Muscle of back (tissue), 3 donors: ENCODE measurements at regions not wholly inside any gene's neighbourhood (a gene's known extent, or its start where the extent isn't known, plus 50 kb on each side); places are given as distances from the start of the nearest gene placed in this dataset.

Experiments used
- DNase-seq, 3 donors: peaks; one replicate each; pipeline versions ENCODE4 v3.0.0 to v3.0.0-alpha.2; 2013

GRCh38 chr22:49116021-49116420, 711.7 kb downstream of the BRD1 start:
- no peak for DNase-seq

DNA sequence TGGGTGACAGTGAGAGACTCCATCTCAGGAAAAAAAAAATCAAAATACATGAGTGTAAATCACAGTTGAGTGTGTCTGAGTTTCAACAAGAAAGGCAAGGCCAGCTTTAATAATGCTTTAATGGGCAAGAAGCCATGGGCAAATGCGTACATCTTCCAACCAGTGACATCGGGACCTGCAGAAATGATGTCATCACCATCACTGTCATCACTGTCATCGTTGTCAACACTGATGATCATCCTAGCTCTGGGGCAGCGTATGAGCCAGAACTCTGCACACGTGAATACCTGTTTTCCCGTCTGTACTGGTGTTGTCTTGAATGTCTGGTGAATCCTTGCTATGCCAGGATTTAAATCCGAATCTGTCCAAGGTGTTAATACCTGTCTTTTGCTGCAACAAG, 712.5 kb downstream of the BRD1 start:
- no peak for DNase-seq

DNA sequence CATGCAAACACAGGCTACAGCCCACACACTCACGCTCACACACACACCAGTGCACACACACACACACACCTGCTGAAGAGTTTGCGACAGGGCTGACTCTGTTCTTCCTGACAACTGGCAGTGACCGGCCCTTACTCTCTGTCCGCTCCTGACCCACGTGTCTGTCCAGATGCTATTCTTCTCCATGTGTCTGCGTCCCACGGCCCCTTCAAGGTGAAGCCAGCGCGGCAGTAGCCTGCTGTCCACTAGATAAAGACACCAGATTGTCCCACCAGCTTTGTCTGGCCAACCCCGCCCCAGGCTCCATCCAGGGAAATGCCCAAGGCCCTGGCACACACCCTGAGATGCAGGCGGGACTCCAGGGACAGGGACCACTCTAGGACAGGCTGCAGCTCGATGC, 713.9 kb downstream of the BRD1 start:
- no peak for DNase-seq

DNA sequence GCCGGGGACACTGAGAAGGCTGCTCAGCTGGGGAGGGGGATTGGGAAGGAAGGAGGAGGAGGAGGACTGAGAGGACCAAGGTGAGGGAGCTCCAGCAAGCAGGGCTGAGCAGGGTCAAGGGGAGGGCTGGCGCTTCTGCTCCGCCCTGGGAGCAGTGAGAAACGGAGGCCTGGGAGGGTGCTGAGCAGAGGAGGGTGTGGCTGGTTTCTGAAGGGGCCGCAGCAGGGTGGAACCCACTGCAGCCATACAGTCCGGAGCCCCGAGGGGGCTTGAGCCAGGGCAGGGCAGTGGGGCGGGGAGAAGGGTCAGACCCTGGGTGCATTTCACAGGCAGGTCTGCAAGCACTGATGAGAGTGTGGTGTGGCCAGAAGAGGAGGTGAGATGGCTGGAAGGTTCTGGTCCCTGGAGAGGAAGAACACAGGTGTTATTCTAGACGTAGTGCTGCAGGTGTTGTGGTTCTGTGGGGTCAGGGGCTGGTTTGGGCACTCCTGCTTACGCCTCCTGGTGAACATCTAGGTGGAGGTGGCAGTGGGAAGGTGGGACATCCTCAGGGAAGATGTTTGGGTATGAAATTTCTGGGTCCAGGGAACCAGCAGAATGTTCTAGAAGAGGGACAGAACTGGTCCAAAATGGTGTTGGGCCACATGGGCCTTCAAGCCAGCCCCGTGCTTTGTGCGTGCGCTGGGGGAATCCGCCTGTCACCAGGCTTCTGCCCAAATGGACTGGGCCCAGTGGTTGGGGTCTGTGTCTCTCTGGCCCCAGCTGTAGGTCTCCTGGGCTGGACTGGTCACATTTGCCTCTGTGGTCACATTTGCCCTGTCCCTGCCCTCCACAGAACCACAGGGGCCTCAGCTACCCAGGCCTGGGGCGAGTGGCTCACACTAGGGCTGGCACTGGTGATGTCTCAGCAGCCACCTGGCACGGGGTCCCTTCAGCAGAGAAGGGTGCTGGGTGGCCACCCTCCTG, 714.7 kb downstream of the BRD1 start:
- DNase-seq = no peak

DNA sequence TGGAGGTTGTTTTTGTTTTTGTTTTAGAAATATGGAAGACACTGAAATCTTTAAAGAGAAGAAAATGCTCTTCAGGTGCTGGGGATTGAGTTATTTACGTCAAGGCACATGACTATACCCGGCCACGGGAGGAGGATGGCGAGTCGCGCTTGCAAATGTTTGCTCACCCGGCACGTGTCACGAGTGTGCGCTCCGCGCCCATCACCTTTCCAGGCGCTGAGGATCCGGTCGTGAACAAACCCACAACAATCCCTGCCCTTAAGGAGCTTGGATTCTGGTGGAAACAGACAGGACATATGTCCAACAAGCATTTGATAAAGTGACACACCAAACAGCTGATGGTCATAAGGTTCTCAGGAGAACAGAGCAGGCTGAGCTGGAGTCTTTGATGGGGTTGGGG, 715.5 kb downstream of the BRD1 start:
- no peak for DNase-seq

DNA sequence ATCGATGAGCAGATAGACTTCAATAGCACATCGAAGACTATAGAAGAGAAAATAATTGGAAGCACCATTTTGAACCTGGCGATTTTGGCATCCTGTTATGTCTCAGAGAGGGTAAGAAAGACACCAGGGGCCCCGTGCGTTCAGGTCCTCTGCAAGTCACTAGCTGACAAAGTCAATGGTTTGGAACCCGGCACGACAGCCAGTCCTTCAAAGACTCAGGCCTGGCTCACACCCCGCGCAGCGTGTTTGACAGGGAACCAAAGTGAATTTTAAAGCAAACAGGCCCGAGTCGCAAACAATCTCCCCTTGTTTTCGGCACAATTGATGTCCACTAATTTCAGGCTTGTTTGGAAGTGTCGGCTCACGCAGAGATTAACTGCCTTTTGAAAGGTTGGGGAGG, 716.6 kb downstream of the BRD1 start:
- no peak for DNase-seq

GRCh38 chr22:49108636-49109315, 718.9 kb downstream of the BRD1 start:
- no peak for DNase-seq

DNA sequence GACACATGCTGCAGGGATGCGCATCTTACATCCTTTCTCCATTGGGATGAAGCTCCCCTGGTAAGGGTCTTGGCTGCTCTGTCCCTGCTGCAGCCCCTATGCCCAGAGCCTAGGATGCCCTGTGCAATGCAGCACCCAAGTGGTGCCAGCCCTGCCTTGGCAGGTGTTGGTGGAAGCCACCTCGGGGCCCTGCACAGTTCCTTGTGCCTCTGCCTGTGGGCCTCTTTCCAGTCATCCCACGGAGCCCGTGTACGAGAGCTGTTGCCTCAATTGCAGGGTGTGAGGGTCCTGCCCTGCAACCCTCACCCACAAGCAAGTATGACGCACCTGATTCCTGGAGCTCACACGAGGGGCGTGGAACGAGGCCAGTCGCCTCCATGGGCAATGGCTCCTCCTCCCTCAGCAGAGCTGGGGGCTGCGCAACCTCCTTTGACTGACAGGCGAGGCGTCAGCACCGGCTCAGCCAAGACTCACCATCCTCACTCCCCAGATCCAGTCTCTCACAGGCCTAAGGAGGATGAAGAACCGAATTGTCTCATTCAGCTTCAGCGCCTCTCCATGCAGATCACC, 719.6 kb downstream of the BRD1 start:
- DNase-seq = no peak

DNA sequence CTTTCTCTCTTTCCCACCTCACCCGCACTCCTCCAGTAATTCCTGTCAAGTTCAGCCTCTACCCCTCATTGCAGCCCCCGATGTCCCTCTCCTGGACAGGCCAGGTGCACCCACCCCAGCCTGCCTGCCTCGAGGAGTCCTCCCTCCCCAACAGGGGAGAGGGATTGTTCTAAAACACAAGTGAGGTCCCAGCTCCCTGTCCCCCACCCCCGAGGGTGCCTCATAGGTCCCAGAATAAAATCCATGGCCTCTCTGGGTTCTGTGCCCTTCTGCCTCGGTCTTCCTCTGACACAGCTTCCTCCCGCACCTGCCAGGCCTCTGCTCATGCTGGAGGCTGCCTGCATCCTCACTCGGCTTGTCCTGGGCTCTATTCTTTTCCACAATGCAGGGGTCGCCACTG, 720.1 kb downstream of the BRD1 start:
- no peak for DNase-seq

DNA sequence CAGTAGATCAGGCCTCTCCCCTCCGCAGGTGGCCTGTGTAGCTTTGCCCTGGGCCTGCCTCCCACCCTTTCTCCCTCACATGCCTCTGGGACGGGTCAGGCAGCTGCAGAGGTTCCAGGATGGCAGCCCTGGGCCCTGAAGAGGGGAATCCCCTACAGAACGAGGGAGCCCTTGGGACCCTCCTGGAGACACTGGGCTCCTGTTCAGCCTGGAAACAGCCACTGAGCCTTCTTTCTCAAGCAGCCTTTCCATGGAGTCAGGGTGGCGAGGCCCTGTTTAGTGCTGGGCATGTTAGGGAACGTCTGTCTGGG, 720.9 kb downstream of the BRD1 start:
- no peak for DNase-seq

DNA sequence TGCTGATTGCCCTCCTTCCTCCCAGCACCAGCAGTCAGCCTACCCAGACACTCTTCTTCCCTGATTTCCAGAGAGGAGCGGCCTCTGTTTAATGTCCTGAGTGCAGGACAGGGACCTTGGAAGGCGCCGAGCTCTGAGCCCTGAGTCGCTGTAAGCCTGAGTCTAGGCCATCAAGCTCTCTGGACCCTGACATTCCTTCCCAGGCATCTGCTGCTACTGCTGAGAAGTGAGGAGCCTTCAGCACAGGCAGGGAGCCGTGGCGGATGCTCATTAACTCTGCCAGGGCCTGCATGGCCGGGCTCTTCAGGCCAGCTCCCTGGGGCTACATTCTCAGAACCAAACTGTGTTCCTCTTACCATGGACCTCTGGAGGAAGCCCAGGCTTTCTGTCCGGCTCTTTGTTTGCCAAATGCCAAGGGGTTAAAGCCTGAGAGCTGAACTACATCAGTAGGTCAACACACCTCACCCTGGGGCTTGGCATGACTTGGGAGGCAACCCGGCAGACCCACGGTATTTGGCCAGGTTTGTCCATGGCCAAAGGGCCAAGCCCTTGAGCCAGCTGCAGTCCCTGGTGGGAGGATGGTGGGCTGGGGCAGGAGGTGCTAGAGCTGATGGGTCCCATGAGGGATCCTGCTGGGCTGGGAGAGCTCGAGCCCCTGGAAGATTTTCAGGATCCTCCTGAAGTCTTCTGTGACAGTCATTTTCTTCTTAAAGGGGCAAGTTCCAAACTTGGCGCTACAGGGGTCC, 721.4 kb downstream of the BRD1 start:
- DNase-seq = no peak

DNA sequence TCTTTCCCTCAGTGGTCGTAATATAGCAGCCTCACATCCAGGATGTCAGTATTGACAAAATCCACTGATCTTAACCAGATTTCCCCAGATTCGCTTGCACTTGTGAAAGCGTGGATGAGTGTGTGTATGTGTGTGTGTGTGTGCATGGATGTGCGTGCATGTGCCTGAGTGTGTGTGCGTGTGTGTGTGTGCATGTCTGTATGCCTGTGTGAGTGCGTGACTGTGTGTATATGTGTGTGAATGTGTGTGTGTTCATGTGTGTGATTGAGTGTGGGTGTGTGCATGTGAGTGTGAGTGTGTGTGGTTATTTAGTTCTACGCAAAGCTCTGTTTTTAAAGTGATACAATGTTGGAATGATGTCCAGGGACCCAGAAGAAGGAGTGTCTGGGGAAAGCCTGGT, 723.2 kb downstream of the BRD1 start:
- DNase-seq = no peak

- peak in 2 of 3 donors; percentile 22 to 34 for DNase-seq
Measured at GRCh38 chr22:49103314-49104059, 724.2 kb downstream of the BRD1 start.

DNA sequence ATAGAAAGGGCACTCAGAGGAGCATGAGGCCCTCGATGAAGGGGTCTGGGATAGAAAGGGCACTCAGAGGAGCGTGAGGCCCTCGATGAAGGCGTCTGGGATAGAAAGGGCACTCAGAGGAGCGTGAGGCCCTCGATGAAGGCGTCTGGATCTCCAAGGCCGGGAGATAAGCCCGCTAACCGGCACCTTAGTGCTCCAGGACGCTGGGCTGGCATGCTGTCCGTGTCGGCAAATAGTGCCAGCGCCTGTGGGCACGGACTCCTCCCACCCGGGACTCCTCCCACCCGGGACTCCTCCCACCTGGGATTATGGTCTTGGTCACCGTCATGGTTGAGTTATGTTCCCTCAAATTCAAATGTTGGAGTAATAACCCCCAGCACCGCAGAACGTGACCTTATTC, 725.3 kb downstream of the BRD1 start:
- no peak for DNase-seq

DNA sequence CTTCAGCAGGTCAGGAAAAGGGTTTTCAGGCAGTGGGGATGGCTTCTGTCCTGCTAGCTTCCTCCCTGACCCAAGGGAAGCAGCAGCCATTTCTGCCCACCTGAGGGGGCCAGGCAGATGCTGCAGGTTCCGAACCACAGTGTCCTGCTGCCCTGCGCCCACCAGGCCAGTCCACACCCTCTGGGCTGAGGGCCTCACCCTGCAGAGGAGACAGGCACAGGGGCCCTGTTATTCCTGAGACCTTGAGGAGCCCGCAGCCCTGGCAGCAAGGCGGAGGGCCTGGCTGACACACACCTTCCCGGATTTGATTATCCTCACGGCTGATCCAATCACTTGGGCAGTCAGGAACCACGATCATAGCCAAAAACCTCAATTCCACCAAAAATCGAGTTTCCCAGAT, 725.8 kb downstream of the BRD1 start:
- no peak for DNase-seq

GRCh38 chr22:49101225-49101624, 726.4 kb downstream of the BRD1 start:
- no peak for DNase-seq

GRCh38 chr22:49100773-49101172, 726.9 kb downstream of the BRD1 start:
- DNase-seq = peak in 1 of 3 donors; percentile 19

DNA sequence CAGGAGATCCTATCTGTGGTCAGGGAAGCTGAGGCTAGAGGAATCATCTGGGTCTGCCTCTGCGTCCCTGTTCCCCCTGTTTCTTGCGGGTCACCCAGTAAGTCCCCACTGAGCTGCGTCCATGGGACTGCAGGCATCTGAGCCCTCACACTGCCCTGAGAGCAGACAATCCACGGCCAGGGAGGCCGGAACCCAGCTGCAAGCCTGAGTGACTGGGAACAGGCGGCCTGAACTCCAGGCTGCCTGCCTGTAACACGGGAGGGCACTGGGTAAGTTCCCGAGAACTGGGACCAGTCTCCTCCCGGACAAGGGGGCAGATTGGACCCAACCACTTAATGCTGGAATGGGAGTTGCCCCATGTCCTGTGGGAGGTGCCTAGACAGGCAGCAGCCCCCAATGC, 727.4 kb downstream of the BRD1 start:
- no peak for DNase-seq

DNA sequence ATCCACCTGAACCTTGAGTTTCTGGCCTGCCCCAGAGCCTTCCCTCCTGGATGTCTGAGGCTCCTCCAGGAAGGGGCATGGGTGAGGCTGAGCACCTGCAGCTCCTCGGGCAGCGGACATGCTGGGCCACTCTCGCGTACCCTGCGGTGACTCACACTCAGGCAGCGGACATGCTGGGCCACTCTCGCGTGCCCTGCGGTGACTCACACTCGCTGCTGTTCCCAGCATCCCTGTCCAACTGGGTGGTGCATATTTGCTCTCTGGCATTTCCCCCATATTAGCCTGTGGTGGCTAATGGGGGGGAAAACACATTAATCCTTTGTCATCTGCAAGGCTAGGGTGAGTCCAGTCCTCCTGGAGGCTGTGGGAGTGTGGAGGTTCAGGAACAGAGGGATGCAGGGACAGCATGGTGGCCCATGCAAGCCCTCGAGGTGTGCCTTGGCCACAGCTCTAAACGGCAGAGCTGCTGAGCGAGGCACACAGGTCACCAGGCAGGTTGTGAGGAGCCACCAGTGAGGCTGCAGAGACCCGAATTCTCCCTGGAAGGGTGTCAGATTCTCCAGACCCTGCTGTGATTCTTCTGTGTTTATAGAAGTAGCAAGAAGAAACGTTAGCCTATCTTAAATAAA, 728.1 kb downstream of the BRD1 start:
- DNase-seq = no peak

DNA sequence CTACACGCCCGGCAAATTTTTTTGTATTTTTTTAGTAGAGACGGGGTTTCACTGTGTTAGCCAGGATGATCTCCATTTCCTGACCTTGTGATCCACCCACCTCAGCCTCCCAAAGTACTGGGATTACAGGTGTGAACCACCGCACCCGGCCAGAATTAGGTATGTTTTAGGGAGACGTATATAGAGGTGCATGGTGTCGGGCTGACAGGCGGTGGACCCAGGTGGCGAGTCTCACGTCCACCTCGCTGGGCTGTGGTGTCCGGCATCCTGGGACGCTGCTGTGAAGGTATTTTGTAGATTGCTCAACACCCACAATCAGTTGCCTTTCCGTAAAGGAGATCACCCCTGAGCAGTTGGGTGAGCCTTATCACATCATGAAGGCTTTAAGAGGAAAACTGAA, 728.6 kb downstream of the BRD1 start:
- no peak for DNase-seq

DNA sequence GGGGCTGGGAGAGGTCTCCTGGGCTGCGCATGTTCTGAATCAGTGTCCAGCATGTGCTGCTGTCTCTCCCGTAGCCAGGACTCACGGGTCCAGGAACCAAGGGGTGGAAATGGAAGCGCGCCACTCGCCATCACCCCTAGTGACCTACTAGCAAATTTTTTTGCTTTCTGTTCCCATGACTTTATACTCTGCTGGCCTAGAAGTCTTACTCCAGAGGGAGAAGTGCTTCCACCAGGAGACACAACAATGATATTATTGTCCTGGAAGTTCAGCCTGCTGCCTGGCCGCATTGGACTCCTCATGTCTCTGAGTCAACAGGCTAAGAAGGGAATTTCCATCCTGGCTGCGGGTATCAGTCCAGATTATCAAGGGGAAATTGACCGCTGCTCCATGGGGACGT, 729.7 kb downstream of the BRD1 start:
- DNase-seq = no peak
